ENCODE measurements at regions not wholly inside any gene's neighbourhood (a gene's known extent, or its start where the extent isn't known, plus 50 kb on each side); places are given as distances from the start of the nearest gene placed in this dataset.
A peak's percentile ranks its signal among the peaks of the same experiment; 100 is the strongest.

- ATAC-seq (peak; percentile 10; the same call in 2 of the 3 replicates), FAIRE-seq (no peak), DNase-seq (ENCODE audit: low spot score) (peak; percentile 46)
- ChIA-PET CTCF (ENCODE audit: low intra/inter-chr PET ratio, low total read pairs) (no interaction called here), POLR2A (interaction anchor here (0.8 to 4.6 kb wide), 5 partner anchors 12 to 121 kb away, joined by 3 to 32 read pairs (median 13); partner anchors contain the start of gene RHOB)
- no peaks in the 10 kb centered on the region for H3K79me2 ChIP-seq (ENCODE audit: insufficient read depth, low read length)
- no TSS peak for BruUV-seq (replicated peaks)
- no peaks in the 10 kb centered on the region for H3K27me3 ChIP-seq (ENCODE audit: control insufficient read depth in 1 of 2, insufficient read depth in 2 of 2, low read length in 2 of 2)
- no peaks in the 10 kb centered on the region for H3K36me3 ChIP-seq (replicated peaks in 1 of 2; ENCODE audit: control insufficient read depth in 1 of 2, insufficient read depth in 2 of 2, low read length in 2 of 2)
- intact Hi-C loops (cut with micrococcal nuclease; ENCODE audit: unreplicated experiment), result no loop called here
- no peak overlapping the region for H3K4me2 ChIP-seq (ENCODE audit: low read depth, low read length)
- H3K9ac ChIP-seq (ENCODE audit: insufficient read depth, low read depth, low read length), result no peak overlapping the region; the same call in 1 of the 2 replicates
- H3K9me3 ChIP-seq (ENCODE audit: low read length), result no peaks in the 10 kb centered on the region
- no peak overlapping the region for H3K4me3 ChIP-seq (replicated peaks in 1 of 3; ENCODE audit: insufficient read depth in 1 of 3, low read depth in 2 of 3, low read length in 3 of 3)
- H3K4me1 ChIP-seq (ENCODE audit: insufficient read depth, low read length), result peaks cover 96% of the 10 kb centered on the region
- no peaks in the 10 kb centered on the region for H4K20me1 ChIP-seq (ENCODE audit: insufficient read depth, low read length)
- WGBS (ENCODE audit: low lambda C conversion rate), result 56% methylated on average over 11 of the region's 12 CpGs
- H2AFZ ChIP-seq (ENCODE audit: low read length), result no peak overlapping the region
- H3K27ac ChIP-seq (ENCODE audit: extremely low read length, insufficient read depth, low read length), result no peak overlapping the region
- in situ Hi-C loops (cut with HindIII; ENCODE audit: extremely low pct_ligation_motif_present, low pct_unique_long_range_greater_than_20kb), result no loop called here
- TF ChIP-seq EEA1 (CRISPR knock-in tag; IDR thresholded peaks at IDR 0.05; ENCODE audit: borderline replicate concordance) (no peak), ZNF547 (CRISPR knock-in tag; IDR thresholded peaks at IDR 0.05) (no peak), NAIF1 (CRISPR knock-in tag; IDR thresholded peaks at IDR 0.05; ENCODE audit: borderline replicate concordance) (no peak), PITX1 (CRISPR knock-in tag; IDR thresholded peaks at IDR 0.05) (0 out of 2 replicates have a peak, but pooled peaks have one; percentile 30), ZNF138 (CRISPR knock-in tag; IDR thresholded peaks at IDR 0.05; ENCODE audit: low read depth) (no peak), ZNF574 (CRISPR knock-in tag; IDR thresholded peaks at IDR 0.05) (peak; percentile 16; the same call in 1 of the 2 replicates), ZNF788 (CRISPR knock-in tag; IDR thresholded peaks at IDR 0.05; ENCODE audit: borderline replicate concordance) (0 out of 2 replicates have a peak, but pooled peaks have one; percentile 11), WIZ (CRISPR knock-in tag; IDR thresholded peaks at IDR 0.05) (no peak), MXD3 (CRISPR knock-in tag; IDR thresholded peaks at IDR 0.05) (no peak), ZNF331 (CRISPR knock-in tag; IDR thresholded peaks at IDR 0.05) (no peak), TP53 (CRISPR knock-in tag; conservative IDR thresholded peaks at IDR 0.05) (no peak), HNF4A (CRISPR knock-in tag; IDR thresholded peaks at IDR 0.05) (peak; percentile 43), ATF7-NPFF (CRISPR knock-in tag; IDR thresholded peaks at IDR 0.05; ENCODE audit: low read depth) (no peak), ZNF333 (CRISPR knock-in tag; IDR thresholded peaks at IDR 0.05; ENCODE audit: borderline replicate concordance) (no peak)
- TF ChIP-seq, protein P1, sequence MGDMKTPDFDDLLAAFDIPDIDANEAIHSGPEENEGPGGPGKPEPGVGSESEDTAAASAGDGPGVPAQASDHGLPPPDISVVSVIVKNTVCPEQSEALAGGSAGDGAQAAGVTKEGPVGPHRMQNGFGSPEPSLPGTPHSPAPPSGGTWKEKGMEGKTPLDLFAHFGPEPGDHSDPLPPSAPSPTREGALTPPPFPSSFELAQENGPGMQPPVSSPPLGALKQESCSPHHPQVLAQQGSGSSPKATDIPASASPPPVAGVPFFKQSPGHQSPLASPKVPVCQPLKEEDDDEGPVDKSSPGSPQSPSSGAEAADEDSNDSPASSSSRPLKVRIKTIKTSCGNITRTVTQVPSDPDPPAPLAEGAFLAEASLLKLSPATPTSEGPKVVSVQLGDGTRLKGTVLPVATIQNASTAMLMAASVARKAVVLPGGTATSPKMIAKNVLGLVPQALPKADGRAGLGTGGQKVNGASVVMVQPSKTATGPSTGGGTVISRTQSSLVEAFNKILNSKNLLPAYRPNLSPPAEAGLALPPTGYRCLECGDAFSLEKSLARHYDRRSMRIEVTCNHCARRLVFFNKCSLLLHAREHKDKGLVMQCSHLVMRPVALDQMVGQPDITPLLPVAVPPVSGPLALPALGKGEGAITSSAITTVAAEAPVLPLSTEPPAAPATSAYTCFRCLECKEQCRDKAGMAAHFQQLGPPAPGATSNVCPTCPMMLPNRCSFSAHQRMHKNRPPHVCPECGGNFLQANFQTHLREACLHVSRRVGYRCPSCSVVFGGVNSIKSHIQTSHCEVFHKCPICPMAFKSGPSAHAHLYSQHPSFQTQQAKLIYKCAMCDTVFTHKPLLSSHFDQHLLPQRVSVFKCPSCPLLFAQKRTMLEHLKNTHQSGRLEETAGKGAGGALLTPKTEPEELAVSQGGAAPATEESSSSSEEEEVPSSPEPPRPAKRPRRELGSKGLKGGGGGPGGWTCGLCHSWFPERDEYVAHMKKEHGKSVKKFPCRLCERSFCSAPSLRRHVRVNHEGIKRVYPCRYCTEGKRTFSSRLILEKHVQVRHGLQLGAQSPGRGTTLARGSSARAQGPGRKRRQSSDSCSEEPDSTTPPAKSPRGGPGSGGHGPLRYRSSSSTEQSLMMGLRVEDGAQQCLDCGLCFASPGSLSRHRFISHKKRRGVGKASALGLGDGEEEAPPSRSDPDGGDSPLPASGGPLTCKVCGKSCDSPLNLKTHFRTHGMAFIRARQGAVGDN (CRISPR knock-in tag; IDR thresholded peaks at IDR 0.05), result peak; percentile 74
- TF ChIP-seq, protein P2, sequence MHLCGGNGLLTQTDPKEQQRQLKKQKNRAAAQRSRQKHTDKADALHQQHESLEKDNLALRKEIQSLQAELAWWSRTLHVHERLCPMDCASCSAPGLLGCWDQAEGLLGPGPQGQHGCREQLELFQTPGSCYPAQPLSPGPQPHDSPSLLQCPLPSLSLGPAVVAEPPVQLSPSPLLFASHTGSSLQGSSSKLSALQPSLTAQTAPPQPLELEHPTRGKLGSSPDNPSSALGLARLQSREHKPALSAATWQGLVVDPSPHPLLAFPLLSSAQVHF (CRISPR knock-in tag; IDR thresholded peaks at IDR 0.05), result no peak
Observed at GRCh38 chr2:20567159-20567925, 83.6 kb downstream of the HS1BP3 start.

Measured in HepG2 (cell line).